Thyroid gland (tissue), 4 donors: ENCODE measurements at regions not wholly inside any gene's neighbourhood (a gene's known extent, or its start where the extent isn't known, plus 50 kb on each side); places are given as distances from the start of the nearest gene placed in this dataset.
"Not testable (repeated sequence)": the region's sequence is repeated elsewhere in the genome, so short reads cannot be mapped to it uniquely, and the experiment has no call there.

Experiments used
- DNase-seq, 2 donors: peaks; one replicate each; pipeline ENCODE4 v3.0.0-alpha.2; 2019
- H3K27ac ChIP-seq, 3 donors: fragments of 200-600 bp; sonication (generic); 1 replicate in 2 of 3; 2 replicates in 1 of 3; pipeline ENCODE4 v1.5.1; 2016 to 2019; ENCODE audit warnings: mild to moderate bottlenecking in 1 of 3, moderate library complexity in 1 of 3
- H3K27me3 ChIP-seq: fragments of 200-600 bp; sonication (generic); one replicate; pipeline ENCODE4 v1.5.1; 2019
- H3K36me3 ChIP-seq, 2 donors: fragments of 200-600 bp; sonication (generic); one replicate each; pipeline ENCODE4 v1.5.1; 2016 to 2019
- H3K4me1 ChIP-seq, 2 donors: fragments of 200-600 bp; sonication (generic); one replicate each; pipeline ENCODE4 v1.5.1; 2017 to 2019
- H3K4me3 ChIP-seq, 3 donors: fragments of 200-600 bp; sonication (generic); replicated peaks in 1 of 3; 1 replicate in 2 of 3; 2 replicates in 1 of 3; pipeline ENCODE4 v1.5.1; 2016; ENCODE audit warnings: mild to moderate bottlenecking in 1 of 3
- H3K9me3 ChIP-seq: fragments of 200-600 bp; sonication (generic); one replicate; pipeline ENCODE4 v1.5.1; 2017
- CTCF ChIP-seq, 6 experiments: fragments of 200-600 bp in 3 of 6; fragments of 450-650 bp in 3 of 6; sonication (generic) in 3 of 6; IDR thresholded peaks; one replicate each; pipeline ENCODE4 v1.5.1; 2016 to 2019; ENCODE audit warnings: antibody characterized with exemption in 6 of 6, mild to moderate bottlenecking in 2 of 6, inconsistent platforms in 1 of 6, moderate library complexity in 1 of 6
- POLR2A ChIP-seq, 2 donors: fragments of 450-650 bp; IDR thresholded peaks; one replicate each; pipeline ENCODE4 v1.6.1; 2017; ENCODE audit warnings: antibody characterized with exemption in 2 of 2, mild to moderate bottlenecking in 2 of 2, moderate library complexity in 1 of 2
- WGBS, 2 donors: methylation state at CpG; one replicate each; pipeline ENCODE4 v1.1.5; 2017; 5-methylcytosine and 5-hydroxymethylcytosine counted together
- intact Hi-C: fragments of 100-400 bp; cut with DNase I; formaldehyde crosslinking; loops from one replicate; pipeline ENCODE4 v1.15.1; 2023

- H3K27ac ChIP-seq, result peak overlapping the region in 1 of 3 donors; percentile 33
- no peak overlapping the region for H3K4me3 ChIP-seq
- H3K9me3 ChIP-seq, result no peaks in the 10 kb centered on the region
- no peaks in the 10 kb centered on the region for H3K36me3 ChIP-seq
- 71 to 85% methylated on average over 7 of the region's 8 CpGs for WGBS, 2 donors
- no peaks in the 10 kb centered on the region for H3K27me3 ChIP-seq
- intact Hi-C loops, result no loop called here
- H3K4me1 ChIP-seq, result peaks cover 14 to 26% of the 10 kb centered on the region in 2 donors
- no peak for TF ChIP-seq POLR2A (IDR thresholded peaks at IDR 0.05)
- TF ChIP-seq CTCF (IDR thresholded peaks at IDR 0.05), result no peak
- no peak for DNase-seq
These were observed 149.3 kb upstream of the PTPN1 start for GRCh38 chr20:50360921-50361320.

- H3K4me3 ChIP-seq, H3K36me3 ChIP-seq, H3K9me3 ChIP-seq, H3K27me3 ChIP-seq, H3K27ac ChIP-seq, DNase-seq, intact Hi-C loops: not testable (repeated sequence)
- peaks cover 14 to 34% of the 10 kb centered on the region in 2 donors for H3K4me1 ChIP-seq
- WGBS, 2 donors, result 95 to 96% methylated on average over 6 of the region's 6 CpGs
These were observed 148.0 kb upstream of the PTPN1 start for GRCh38 chr20:50362177-50362576.

- intact Hi-C loops, result no loop called here
- DNase-seq, result no peak
- TF ChIP-seq POLR2A (IDR thresholded peaks at IDR 0.05), result no peak
- no peak for TF ChIP-seq CTCF (IDR thresholded peaks at IDR 0.05)
These were observed 147.2 kb upstream of the PTPN1 start for GRCh38 chr20:50363027-50363426.

GRCh38 chr20:50363479-50363878, 146.7 kb upstream of the PTPN1 start:
- Histone ChIP-seq H3K4me3 (no peak overlapping the region), H3K4me1 (peaks cover 14 to 35% of the 10 kb centered on the region in 2 donors), H3K36me3 (no peaks in the 10 kb centered on the region), H3K9me3 (no peaks in the 10 kb centered on the region), H3K27ac (no peak overlapping the region), H3K27me3 (no peaks in the 10 kb centered on the region)
- WGBS, 2 donors, result 84 to 87% methylated on average over 5 of the region's 5 CpGs
- no peak for DNase-seq
- intact Hi-C loops, result no loop called here
- TF ChIP-seq CTCF (IDR thresholded peaks at IDR 0.05), result no peak
- TF ChIP-seq POLR2A (IDR thresholded peaks at IDR 0.05), result no peak

More at GRCh38 chr20:50363027-50363426, 147.2 kb upstream of the PTPN1 start:
- H3K4me1 ChIP-seq, result peaks cover 14 to 35% of the 10 kb centered on the region in 2 donors
- no peak overlapping the region for H3K4me3 ChIP-seq
- H3K27me3 ChIP-seq, result no peaks in the 10 kb centered on the region
- 53 to 66% methylated on average over 5 of the region's 5 CpGs for WGBS, 2 donors
- H3K9me3 ChIP-seq, result no peaks in the 10 kb centered on the region
- H3K36me3 ChIP-seq, result no peaks in the 10 kb centered on the region
- no peak overlapping the region for H3K27ac ChIP-seq

GRCh38 chr20:50364542-50364941, 145.6 kb upstream of the PTPN1 start:
- no peak for DNase-seq
- peaks cover 17 to 40% of the 10 kb centered on the region in 2 donors for H3K4me1 ChIP-seq
- TF ChIP-seq CTCF (IDR thresholded peaks at IDR 0.05), result no peak
- TF ChIP-seq POLR2A (IDR thresholded peaks at IDR 0.05), result no peak
- H3K27ac ChIP-seq, result peak overlapping the region in 1 of 3 donors; percentile 13
- intact Hi-C loops, result no loop called here
- no peak overlapping the region for H3K4me3 ChIP-seq
- no peaks in the 10 kb centered on the region for H3K9me3 ChIP-seq
- 43 to 53% methylated on average over 6 of the region's 6 CpGs for WGBS, 2 donors
- H3K27me3 ChIP-seq, result no peaks in the 10 kb centered on the region
- H3K36me3 ChIP-seq, result no peaks in the 10 kb centered on the region
